Body of pancreas (tissue), 4 donors: ENCODE measurements at regions not wholly inside any gene's neighbourhood (a gene's known extent, or its start where the extent isn't known, plus 50 kb on each side); places are given as distances from the start of the nearest gene placed in this dataset.

Source experiments
- POLR2A ChIP-seq, 3 donors: fragments of 450-650 bp; IDR thresholded peaks; one replicate each; pipeline ENCODE4 v1.6.1; 2016; ENCODE audit warnings: antibody characterized with exemption in 3 of 3, mild to moderate bottlenecking in 2 of 3
- TF ChIP-seq, protein P1 (sequence below), 7 experiments: fragments of 450-650 bp in 4 of 7; fragments of 200-600 bp in 3 of 7; sonication (generic) in 3 of 7; IDR thresholded peaks; one replicate each; pipeline ENCODE4 v1.5.1; 2016 to 2019; ENCODE audit warnings: antibody characterized with exemption in 7 of 7

DNA sequence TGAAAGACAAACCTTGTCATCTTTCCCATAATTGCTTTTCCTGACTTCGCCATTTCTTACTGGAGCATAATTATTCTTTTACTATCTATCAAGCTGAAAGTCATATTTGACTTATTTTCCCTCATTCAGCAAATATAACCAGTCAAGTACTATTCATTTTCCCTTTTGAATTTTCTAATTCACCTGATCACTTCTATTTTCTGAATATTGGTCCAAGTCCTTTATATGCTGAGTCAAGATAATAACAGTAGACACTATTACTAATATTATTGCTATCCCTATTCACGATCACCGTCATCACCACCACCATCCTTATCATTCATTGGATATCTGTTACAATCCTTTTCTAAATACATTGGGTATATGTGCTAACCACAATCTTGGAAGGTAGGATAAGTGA, 728.0 kb downstream of the NOVA1 start:
- TF ChIP-seq, protein P1, sequence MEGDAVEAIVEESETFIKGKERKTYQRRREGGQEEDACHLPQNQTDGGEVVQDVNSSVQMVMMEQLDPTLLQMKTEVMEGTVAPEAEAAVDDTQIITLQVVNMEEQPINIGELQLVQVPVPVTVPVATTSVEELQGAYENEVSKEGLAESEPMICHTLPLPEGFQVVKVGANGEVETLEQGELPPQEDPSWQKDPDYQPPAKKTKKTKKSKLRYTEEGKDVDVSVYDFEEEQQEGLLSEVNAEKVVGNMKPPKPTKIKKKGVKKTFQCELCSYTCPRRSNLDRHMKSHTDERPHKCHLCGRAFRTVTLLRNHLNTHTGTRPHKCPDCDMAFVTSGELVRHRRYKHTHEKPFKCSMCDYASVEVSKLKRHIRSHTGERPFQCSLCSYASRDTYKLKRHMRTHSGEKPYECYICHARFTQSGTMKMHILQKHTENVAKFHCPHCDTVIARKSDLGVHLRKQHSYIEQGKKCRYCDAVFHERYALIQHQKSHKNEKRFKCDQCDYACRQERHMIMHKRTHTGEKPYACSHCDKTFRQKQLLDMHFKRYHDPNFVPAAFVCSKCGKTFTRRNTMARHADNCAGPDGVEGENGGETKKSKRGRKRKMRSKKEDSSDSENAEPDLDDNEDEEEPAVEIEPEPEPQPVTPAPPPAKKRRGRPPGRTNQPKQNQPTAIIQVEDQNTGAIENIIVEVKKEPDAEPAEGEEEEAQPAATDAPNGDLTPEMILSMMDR (IDR thresholded peaks at IDR 0.05), result no peak
- no peak for TF ChIP-seq POLR2A (IDR thresholded peaks at IDR 0.05)
